Loucy (cell line): ENCODE measurements at regions not wholly inside any gene's neighbourhood (a gene's known extent, or its start where the extent isn't known, plus 50 kb on each side); places are given as distances from the start of the nearest gene placed in this dataset.
"Not testable (repeated sequence)": the region's sequence is repeated elsewhere in the genome, so short reads cannot be mapped to it uniquely, and the experiment has no call there.

Experiments
- H2AFZ ChIP-seq: fragments of 200-600 bp; sonication (generic); 2 replicates; pipeline ENCODE4 v1.6.0; 2016; ENCODE audit warnings: antibody characterized with exemption, mild to moderate bottlenecking, low read length, moderate library complexity
- H3F3A ChIP-seq: fragments of 200-600 bp; 2 replicates; pipeline ENCODE4 v1.6.0; 2016; ENCODE audit warnings: antibody characterized with exemption, low read depth, mild to moderate bottlenecking
- H3K27me3 ChIP-seq: fragments of 200-600 bp; sonication (generic); 2 replicates; pipeline ENCODE4 v1.6.1; 2014; ENCODE audit warnings: low read length, mild to moderate bottlenecking; ENCODE audit not compliant: insufficient read depth, poor library complexity, severe bottlenecking
- H3K36me3 ChIP-seq: fragments of 200-600 bp; sonication (generic); 2 replicates; pipeline ENCODE4 v1.6.1; 2016; ENCODE audit warnings: low read length; ENCODE audit not compliant: insufficient read depth
- H3K4me1 ChIP-seq: fragments of 200-600 bp; sonication (generic); 2 replicates; pipeline ENCODE4 v1.5.1; 2014; ENCODE audit warnings: low read length, mild to moderate bottlenecking; ENCODE audit not compliant: insufficient read depth, poor library complexity, severe bottlenecking
- H3K4me2 ChIP-seq: fragments of 200-600 bp; sonication (generic); 2 replicates; pipeline ENCODE4 v1.6.0; 2014; ENCODE audit warnings: antibody characterized with exemption, low read length, low read depth, mild to moderate bottlenecking; ENCODE audit not compliant: poor library complexity, severe bottlenecking
- H3K4me3 ChIP-seq: fragments of 200-600 bp; sonication (generic); 2 replicates; pipeline ENCODE4 v1.5.1; 2014; ENCODE audit warnings: low read length, mild to moderate bottlenecking, mixed read lengths; ENCODE audit not compliant: poor library complexity, severe bottlenecking
- H3K79me2 ChIP-seq: fragments of 200-600 bp; sonication (generic); 2 replicates; pipeline ENCODE4 v1.6.1; 2014; ENCODE audit warnings: low read length; ENCODE audit not compliant: insufficient read depth
- H3K9ac ChIP-seq: fragments of 200-600 bp; sonication (generic); 2 replicates; pipeline ENCODE4 v1.6.0; 2014; ENCODE audit warnings: mild to moderate bottlenecking, low read depth, low read length, moderate library complexity; ENCODE audit not compliant: poor library complexity, severe bottlenecking
- H3K9me2 ChIP-seq: fragments of 200-600 bp; sonication (generic); replicated peaks from 2 replicates; pipeline ENCODE4 v1.6.1; 2016; ENCODE audit warnings: low read depth, low read length, mixed read lengths
- H3K9me3 ChIP-seq: fragments of 200-600 bp; sonication (generic); 2 replicates; pipeline ENCODE4 v1.6.1; 2014; ENCODE audit warnings: mild to moderate bottlenecking, antibody characterized with exemption, low read length, low read depth; ENCODE audit not compliant: insufficient read depth
- H4K20me1 ChIP-seq: fragments of 200-600 bp; sonication (generic); 2 replicates; pipeline ENCODE4 v1.6.0; 2014; ENCODE audit warnings: antibody characterized with exemption, low read length, mild to moderate bottlenecking; ENCODE audit not compliant: insufficient read depth, poor library complexity, severe bottlenecking
- EZH2phosphoT487 ChIP-seq: fragments of 200-600 bp; IDR thresholded peaks from 2 replicates; pipeline ENCODE4 v1.6.1; 2018; ENCODE audit warnings: antibody characterized with exemption, mild to moderate bottlenecking, moderate library complexity, borderline replicate concordance
- TF ChIP-seq, protein P1 (sequence below): fragments of 200-600 bp; sonication (generic); conservative IDR thresholded peaks from 2 replicates; pipeline ENCODE4 v1.5.1; 2014; ENCODE audit warnings: mild to moderate bottlenecking, antibody characterized with exemption, low read length

DNA sequence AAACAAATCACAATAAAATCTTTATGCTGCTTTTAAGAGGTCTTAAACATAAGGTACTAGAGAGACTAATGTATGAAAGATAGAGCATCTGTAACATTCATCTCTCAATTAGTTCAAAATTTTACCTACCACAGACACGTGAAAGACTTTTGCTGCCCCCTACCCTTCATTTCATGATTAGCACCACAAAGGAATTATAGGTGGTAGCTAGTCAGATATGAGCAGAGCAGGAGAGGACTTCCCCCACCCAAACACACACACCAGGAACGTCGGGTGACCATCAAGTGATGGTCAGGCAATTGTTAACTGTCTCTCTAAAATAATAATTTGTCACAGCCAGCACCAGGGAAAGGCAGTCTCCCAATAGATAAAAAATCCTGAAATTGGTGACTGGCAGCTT, 1531.7 kb upstream of the SPRY2 start:
- no peaks in the 10 kb centered on the region for H3K4me1 ChIP-seq
- no peak overlapping the region for H3K9ac ChIP-seq
- no peaks in the 10 kb centered on the region for H3K9me3 ChIP-seq
- H3K36me3 ChIP-seq: no peaks in the 10 kb centered on the region
- H2AFZ ChIP-seq: no peak overlapping the region
- H3K79me2 ChIP-seq: no peaks in the 10 kb centered on the region
- H3F3A ChIP-seq: no peaks in the 10 kb centered on the region
- H3K27me3 ChIP-seq: no peaks in the 10 kb centered on the region
- no peaks in the 10 kb centered on the region for H3K9me2 ChIP-seq
- no peak for TF ChIP-seq EZH2phosphoT487
- TF ChIP-seq, protein P1, sequence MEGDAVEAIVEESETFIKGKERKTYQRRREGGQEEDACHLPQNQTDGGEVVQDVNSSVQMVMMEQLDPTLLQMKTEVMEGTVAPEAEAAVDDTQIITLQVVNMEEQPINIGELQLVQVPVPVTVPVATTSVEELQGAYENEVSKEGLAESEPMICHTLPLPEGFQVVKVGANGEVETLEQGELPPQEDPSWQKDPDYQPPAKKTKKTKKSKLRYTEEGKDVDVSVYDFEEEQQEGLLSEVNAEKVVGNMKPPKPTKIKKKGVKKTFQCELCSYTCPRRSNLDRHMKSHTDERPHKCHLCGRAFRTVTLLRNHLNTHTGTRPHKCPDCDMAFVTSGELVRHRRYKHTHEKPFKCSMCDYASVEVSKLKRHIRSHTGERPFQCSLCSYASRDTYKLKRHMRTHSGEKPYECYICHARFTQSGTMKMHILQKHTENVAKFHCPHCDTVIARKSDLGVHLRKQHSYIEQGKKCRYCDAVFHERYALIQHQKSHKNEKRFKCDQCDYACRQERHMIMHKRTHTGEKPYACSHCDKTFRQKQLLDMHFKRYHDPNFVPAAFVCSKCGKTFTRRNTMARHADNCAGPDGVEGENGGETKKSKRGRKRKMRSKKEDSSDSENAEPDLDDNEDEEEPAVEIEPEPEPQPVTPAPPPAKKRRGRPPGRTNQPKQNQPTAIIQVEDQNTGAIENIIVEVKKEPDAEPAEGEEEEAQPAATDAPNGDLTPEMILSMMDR: peak; percentile 65
- no peak overlapping the region for H3K4me2 ChIP-seq
- no peaks in the 10 kb centered on the region for H4K20me1 ChIP-seq
- H3K4me3 ChIP-seq: no peak overlapping the region

DNA sequence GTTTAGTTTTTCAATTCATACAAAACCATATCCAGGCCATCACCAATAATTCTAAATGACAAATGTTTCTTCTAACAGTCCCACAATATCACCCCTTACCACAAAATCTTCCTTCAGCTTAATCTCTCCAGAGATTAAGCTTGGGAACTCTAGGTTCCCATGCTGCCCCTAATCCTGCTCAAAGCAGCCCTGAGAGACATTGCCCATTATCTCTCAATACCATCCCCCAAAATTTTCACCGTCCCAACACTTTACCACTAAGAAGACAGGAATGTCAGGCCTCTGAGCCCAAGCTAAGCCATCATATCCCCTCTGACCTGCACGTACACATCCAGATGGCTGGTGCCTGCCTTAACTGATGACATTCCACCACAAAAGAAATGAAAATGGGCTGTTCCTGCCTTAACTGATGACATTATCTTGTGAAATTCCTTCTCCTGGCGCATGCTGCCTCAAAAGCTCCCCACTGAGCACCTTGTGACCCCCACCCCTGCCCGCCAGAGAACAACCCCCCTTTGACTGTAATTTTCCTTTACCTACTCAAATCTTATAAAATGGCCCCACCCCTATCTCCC, 1530.9 kb upstream of the SPRY2 start:
- not testable (repeated sequence) for H3K36me3 ChIP-seq, H3K9me2 ChIP-seq, H4K20me1 ChIP-seq, H3F3A ChIP-seq, H3K4me1 ChIP-seq, H3K9me3 ChIP-seq, H3K79me2 ChIP-seq, H3K27me3 ChIP-seq, H3K9ac ChIP-seq, H2AFZ ChIP-seq, H3K4me2 ChIP-seq, H3K4me3 ChIP-seq

DNA sequence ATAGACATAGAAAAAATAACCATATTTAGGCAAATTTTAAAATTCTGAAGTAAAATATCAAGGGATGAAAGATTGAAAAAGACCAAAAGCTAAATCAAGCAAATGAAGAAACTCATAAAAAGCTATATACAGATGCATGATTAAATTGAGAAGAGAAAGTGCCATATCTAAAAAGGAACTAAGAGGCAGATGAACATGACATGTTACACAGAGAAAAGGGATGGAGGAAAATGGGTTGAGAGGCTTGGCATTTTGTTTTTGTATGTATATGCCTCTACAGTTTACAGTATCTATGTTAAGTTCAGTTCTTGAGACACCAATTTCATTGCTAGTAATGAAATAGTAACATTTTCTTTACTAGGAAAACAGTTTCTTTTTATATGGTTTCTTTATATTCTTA, 1507.4 kb upstream of the SPRY2 start:
- no peak for TF ChIP-seq EZH2phosphoT487
- TF ChIP-seq, protein P1: no peak

DNA sequence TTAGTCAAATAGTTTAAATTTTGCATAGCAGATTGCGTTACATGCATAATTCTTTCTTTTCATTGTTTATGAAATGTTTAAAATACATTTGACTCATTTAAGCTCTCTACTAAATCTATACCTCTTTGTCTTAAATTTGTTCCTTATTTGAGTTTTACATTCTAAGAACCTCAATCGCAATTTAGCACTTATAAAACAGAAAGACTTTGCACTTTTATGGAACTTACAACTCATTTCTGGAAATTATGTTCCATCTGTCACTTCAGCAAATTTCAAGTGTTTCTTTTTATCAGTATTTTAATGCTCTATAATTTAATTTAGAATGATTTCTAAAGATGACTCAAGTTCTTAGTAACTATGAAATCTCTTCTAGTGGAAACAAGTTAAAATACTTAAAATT, 1505.8 kb upstream of the SPRY2 start:
- no peaks in the 10 kb centered on the region for H3K9me2 ChIP-seq
- no peak for TF ChIP-seq EZH2phosphoT487
- TF ChIP-seq, protein P1: no peak
- H4K20me1 ChIP-seq: no peaks in the 10 kb centered on the region
- H3F3A ChIP-seq: no peaks in the 10 kb centered on the region
- H3K4me1 ChIP-seq: no peaks in the 10 kb centered on the region
- H3K4me2 ChIP-seq: no peak overlapping the region
- H3K36me3 ChIP-seq: no peaks in the 10 kb centered on the region
- H3K9ac ChIP-seq: no peak overlapping the region
- no peaks in the 10 kb centered on the region for H3K79me2 ChIP-seq
- no peaks in the 10 kb centered on the region for H3K9me3 ChIP-seq
- H2AFZ ChIP-seq: no peak overlapping the region
- no peak overlapping the region for H3K4me3 ChIP-seq
- no peaks in the 10 kb centered on the region for H3K27me3 ChIP-seq

More for the DNA sequence above, 1507.4 kb upstream of the SPRY2 start:
- no peaks in the 10 kb centered on the region for H3K9me3 ChIP-seq
- H3K27me3 ChIP-seq: no peaks in the 10 kb centered on the region
- no peaks in the 10 kb centered on the region for H3K79me2 ChIP-seq
- H3K9ac ChIP-seq: no peak overlapping the region
- H3K9me2 ChIP-seq: no peaks in the 10 kb centered on the region
- no peaks in the 10 kb centered on the region for H3K36me3 ChIP-seq
- H2AFZ ChIP-seq: no peak overlapping the region
- no peaks in the 10 kb centered on the region for H4K20me1 ChIP-seq
- no peak overlapping the region for H3K4me3 ChIP-seq
- H3K4me2 ChIP-seq: no peak overlapping the region
- H3K4me1 ChIP-seq: no peaks in the 10 kb centered on the region
- H3F3A ChIP-seq: no peaks in the 10 kb centered on the region
